ENCODE measurements at regions not wholly inside any gene's neighbourhood (a gene's known extent, or its start where the extent isn't known, plus 50 kb on each side); places are given as distances from the start of the nearest gene placed in this dataset.

GRCh38 chr20:60064554-60065196 lies 106.5 kb downstream of the CDH26 start:
- POLR2A ChIA-PET = no interaction called here
- H3K36me3 ChIP-seq (ENCODE audit: control insufficient read depth, insufficient read depth, low read length) = no peaks in the 10 kb centered on the region
- no peaks in the 10 kb centered on the region for H3K27me3 ChIP-seq (ENCODE audit: control insufficient read depth, insufficient read depth, low read length)
- H3K4me3 ChIP-seq (ENCODE audit: low read depth, low read length) = no peak overlapping the region
- no peak for DNase-seq (ENCODE audit: low read depth)
- CTCF ChIA-PET = interaction anchor here (1.5 kb wide), 1 partner anchor 9 kb away, joined by 3 read pairs; no protein-coding TSS in a partner anchor
- TF ChIP-seq, protein P1, sequence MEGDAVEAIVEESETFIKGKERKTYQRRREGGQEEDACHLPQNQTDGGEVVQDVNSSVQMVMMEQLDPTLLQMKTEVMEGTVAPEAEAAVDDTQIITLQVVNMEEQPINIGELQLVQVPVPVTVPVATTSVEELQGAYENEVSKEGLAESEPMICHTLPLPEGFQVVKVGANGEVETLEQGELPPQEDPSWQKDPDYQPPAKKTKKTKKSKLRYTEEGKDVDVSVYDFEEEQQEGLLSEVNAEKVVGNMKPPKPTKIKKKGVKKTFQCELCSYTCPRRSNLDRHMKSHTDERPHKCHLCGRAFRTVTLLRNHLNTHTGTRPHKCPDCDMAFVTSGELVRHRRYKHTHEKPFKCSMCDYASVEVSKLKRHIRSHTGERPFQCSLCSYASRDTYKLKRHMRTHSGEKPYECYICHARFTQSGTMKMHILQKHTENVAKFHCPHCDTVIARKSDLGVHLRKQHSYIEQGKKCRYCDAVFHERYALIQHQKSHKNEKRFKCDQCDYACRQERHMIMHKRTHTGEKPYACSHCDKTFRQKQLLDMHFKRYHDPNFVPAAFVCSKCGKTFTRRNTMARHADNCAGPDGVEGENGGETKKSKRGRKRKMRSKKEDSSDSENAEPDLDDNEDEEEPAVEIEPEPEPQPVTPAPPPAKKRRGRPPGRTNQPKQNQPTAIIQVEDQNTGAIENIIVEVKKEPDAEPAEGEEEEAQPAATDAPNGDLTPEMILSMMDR (IDR thresholded peaks at IDR 0.05; ENCODE audit: insufficient read depth, low read depth, low read length) = no peak

DNA sequence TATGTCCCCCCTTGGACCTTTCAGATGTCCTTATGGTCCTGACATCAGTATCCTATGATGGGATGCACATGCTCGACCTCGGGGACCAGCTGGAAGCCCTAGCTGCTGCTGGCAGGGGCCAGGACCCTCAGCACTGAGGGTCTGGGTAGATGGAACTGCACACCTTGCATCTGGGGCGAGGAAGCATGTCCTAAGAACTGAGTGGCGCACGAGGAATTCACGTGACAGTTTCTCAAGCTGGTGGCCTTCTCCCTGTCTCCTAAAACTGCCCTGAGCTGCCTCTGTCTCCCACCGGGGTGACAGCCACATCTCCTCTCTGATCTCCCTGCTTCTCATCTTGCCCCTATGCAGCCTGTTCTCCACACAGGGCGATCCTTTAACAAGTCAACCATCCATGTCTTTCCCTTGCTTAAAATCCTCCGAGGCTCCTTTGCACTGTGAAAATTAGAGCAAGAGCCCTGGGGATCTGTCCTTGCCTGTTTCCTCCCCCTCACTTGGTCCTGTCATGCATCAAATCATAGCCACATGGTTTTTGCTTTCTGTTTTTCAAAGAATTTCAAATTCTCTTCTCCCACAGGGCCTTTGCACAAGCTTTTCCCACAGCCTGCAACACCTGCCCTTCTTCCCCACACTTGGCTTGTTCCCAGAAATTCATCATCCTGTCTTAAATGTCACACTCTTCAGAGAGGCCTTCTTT lies 107.7 kb downstream of the CDH26 start:
- CTCF ChIA-PET = interaction anchor here (1.5 kb wide), 1 partner anchor 10 kb away, joined by 3 read pairs; no protein-coding TSS in a partner anchor

DNA sequence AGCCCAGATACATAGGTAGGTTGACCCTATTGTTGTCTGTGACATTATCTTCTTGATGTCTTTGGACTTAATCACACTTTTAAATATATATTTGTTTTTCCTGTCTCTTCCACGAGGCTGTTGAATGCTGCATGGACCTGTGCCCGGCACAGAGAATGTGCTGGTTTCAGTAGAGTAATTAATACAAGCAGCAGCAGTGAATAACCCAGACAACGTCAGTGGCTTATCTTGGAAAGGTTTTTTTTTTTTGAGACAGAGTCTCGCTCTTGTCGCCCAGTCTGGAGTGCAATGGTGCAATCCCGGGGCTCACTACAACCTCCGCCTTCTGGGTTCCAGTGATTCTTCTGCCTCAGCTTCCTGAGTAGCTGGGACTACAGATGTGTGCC lies 108.2 kb downstream of the CDH26 start:
- no peak for DNase-seq (ENCODE audit: low read depth)
- H3K36me3 ChIP-seq (ENCODE audit: control insufficient read depth, insufficient read depth, low read length) = no peaks in the 10 kb centered on the region
- TF ChIP-seq, protein P1 (IDR thresholded peaks at IDR 0.05; ENCODE audit: insufficient read depth, low read depth, low read length) = no peak
- ChIA-PET CTCF (no interaction called here), POLR2A (no interaction called here)
- H3K4me3 ChIP-seq (ENCODE audit: low read depth, low read length) = no peak overlapping the region
- H3K27me3 ChIP-seq (ENCODE audit: control insufficient read depth, insufficient read depth, low read length) = 0 out of 2 replicates have a peak, but pooled peaks cover 2% of the 10 kb centered on the region

More for the DNA sequence above, 107.7 kb downstream of the CDH26 start:
- no peaks in the 10 kb centered on the region for H3K36me3 ChIP-seq (ENCODE audit: control insufficient read depth, insufficient read depth, low read length)
- POLR2A ChIA-PET = no interaction called here
- 0 out of 2 replicates have a peak, but pooled peaks cover 2% of the 10 kb centered on the region for H3K27me3 ChIP-seq (ENCODE audit: control insufficient read depth, insufficient read depth, low read length)
- no peak overlapping the region for H3K4me3 ChIP-seq (ENCODE audit: low read depth, low read length)
- TF ChIP-seq, protein P1 (IDR thresholded peaks at IDR 0.05; ENCODE audit: insufficient read depth, low read depth, low read length) = no peak
- DNase-seq (ENCODE audit: low read depth) = no peak

DNA sequence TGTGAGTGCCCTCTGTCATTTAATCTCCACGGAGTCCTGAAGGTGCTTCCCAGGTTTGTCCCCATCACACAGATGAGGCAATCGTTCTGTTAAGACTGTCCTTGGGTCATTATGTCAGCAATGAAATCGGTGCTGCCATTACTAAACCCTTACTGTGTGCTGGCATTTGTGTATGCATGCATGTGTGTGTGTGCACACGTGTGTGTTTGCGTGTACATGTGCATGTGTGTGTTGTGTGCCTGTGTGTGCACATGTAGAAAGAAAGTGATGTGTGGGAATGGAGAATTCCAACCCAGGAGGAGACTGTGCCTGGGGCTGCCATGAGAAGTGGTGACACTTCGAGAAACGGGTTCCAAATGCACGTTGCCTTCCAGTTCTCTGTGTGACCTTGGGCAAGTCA lies 110.3 kb downstream of the CDH26 start:
- ChIA-PET POLR2A (no interaction called here), CTCF (interaction anchor here (1.6 kb wide), 1 partner anchor 11 kb away, joined by 4 read pairs; no protein-coding TSS in a partner anchor)
- H3K4me3 ChIP-seq (ENCODE audit: low read depth, low read length) = no peak overlapping the region
- H3K36me3 ChIP-seq (ENCODE audit: control insufficient read depth, insufficient read depth, low read length) = no peaks in the 10 kb centered on the region
- TF ChIP-seq, protein P1 (IDR thresholded peaks at IDR 0.05; ENCODE audit: insufficient read depth, low read depth, low read length) = no peak
- H3K27me3 ChIP-seq (ENCODE audit: control insufficient read depth, insufficient read depth, low read length) = 0 out of 2 replicates have a peak, but pooled peaks cover 2% of the 10 kb centered on the region
- no peak for DNase-seq (ENCODE audit: low read depth)

DNA sequence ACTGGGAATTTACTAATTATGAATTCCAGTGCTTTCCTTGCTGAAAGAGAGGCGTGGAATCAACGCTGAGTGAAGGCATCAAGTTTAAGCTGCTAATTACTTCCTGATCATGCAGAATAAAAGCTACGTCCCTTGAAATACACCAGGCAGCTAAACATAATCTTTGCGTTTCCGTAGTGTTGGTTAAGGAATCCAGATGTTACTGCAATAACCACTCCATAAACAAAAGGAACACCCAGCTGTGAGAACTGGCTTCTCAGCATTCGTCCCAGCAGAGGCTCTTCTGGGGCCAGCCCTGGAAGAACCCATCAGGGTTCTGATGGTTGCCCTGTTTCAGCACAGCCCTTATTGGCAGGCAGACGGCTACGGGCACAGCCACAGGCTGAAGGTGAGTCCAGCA lies 111.4 kb downstream of the CDH26 start:
- CTCF ChIA-PET = interaction anchor here (1.0 kb wide), 3 partner anchors 21 to 135 kb away, joined by 3 to 4 read pairs (median 4); no protein-coding TSS in a partner anchor
- H3K27me3 ChIP-seq (ENCODE audit: control insufficient read depth, insufficient read depth, low read length) = peaks cover 2% of the 10 kb centered on the region; the same call in 1 of the 2 replicates
- no peak overlapping the region for H3K4me3 ChIP-seq (ENCODE audit: low read depth, low read length)
- DNase-seq (ENCODE audit: low read depth) = no peak
- POLR2A ChIA-PET = interaction anchor here (0.6 kb wide), 1 partner anchor 42 kb away, joined by 3 read pairs; no protein-coding TSS in a partner anchor
- H3K36me3 ChIP-seq (ENCODE audit: control insufficient read depth, insufficient read depth, low read length) = no peaks in the 10 kb centered on the region
- TF ChIP-seq, protein P1 (IDR thresholded peaks at IDR 0.05; ENCODE audit: insufficient read depth, low read depth, low read length) = no peak
